ENCODE measurements at regions not wholly inside any gene's neighbourhood (a gene's known extent, or its start where the extent isn't known, plus 50 kb on each side); places are given as distances from the start of the nearest gene placed in this dataset.

GRCh38 chr18:42533616-42534015 is 578.6 kb downstream of the PIK3C3 start:
- intact Hi-C loops (cut with micrococcal nuclease) (no loop called here), dilution Hi-C loops (cut with MboI; ENCODE audit: extremely low pct_ligation_motif_present, low sequenced_read_pairs) (no loop called here)
- H3K27ac ChIP-seq (ENCODE audit: insufficient read depth, low read depth, low read length) = no peak overlapping the region
- no peaks in the 10 kb centered on the region for H3K79me2 ChIP-seq (ENCODE audit: control insufficient read depth, insufficient read depth, low read length)
- TF ChIP-seq POLR2AphosphoS5 (IDR thresholded peaks at IDR 0.05; ENCODE audit: insufficient read depth, low read depth, low read length) (no peak), MAX (IDR thresholded peaks at IDR 0.05; ENCODE audit: insufficient read depth, insufficient read length) (no peak), POLR2A (IDR thresholded peaks at IDR 0.05; ENCODE audit: low read depth, low read length) (no peak), MYC (IDR thresholded peaks at IDR 0.05; ENCODE audit: low read depth, low read length) (no peak), GATA2 (IDR thresholded peaks at IDR 0.05; ENCODE audit: insufficient read depth, insufficient read length, low read depth, low read length) (no peak), JUN (IDR thresholded peaks at IDR 0.05; ENCODE audit: borderline replicate concordance, insufficient read depth, insufficient read length, low read depth) (no peak), EZH2 (IDR thresholded peaks at IDR 0.05; ENCODE audit: borderline replicate concordance, low read depth, low read length, severe bottlenecking) (no peak), CTCF (IDR thresholded peaks at IDR 0.05; ENCODE audit: extremely low read depth in 1 of 2, insufficient read depth in 1 of 2, low read depth in 1 of 2, low read length in 2 of 2) (no peak), FOS (IDR thresholded peaks at IDR 0.05; ENCODE audit: borderline replicate concordance, insufficient read depth, low read length) (no peak)
- DNase-seq (ENCODE audit: low read depth, low spot score) (no peak), FAIRE-seq (no peak)
- H3K9me3 ChIP-seq (replicated peaks; ENCODE audit: control insufficient read depth, insufficient read depth, low read length) = no peaks in the 10 kb centered on the region
- H3K9me1 ChIP-seq (replicated peaks; ENCODE audit: control insufficient read depth, extremely low read depth, insufficient read depth, low read length) = no peaks in the 10 kb centered on the region
- no peak overlapping the region for H3K9ac ChIP-seq (replicated peaks; ENCODE audit: extremely low read depth, insufficient read depth, low read length)
- H3K4me3 ChIP-seq (replicated peaks in 1 of 3; ENCODE audit: insufficient read depth in 1 of 3, low read depth in 1 of 3, low read length in 3 of 3) = no peak overlapping the region
- no peaks in the 10 kb centered on the region for H3K36me3 ChIP-seq (ENCODE audit: control insufficient read depth in 2 of 2, extremely low read depth in 1 of 2, insufficient read depth in 2 of 2, low read length in 2 of 2)
- ChIA-PET CTCF (no interaction called here), POLR2A (no interaction called here)
- H3K4me1 ChIP-seq (ENCODE audit: control insufficient read depth, extremely low read depth, insufficient read depth, low read length) = no peaks in the 10 kb centered on the region
- BruUV-seq (replicated peaks) = no TSS peak
- no peaks in the 10 kb centered on the region for H4K20me1 ChIP-seq (replicated peaks; ENCODE audit: control insufficient read depth, extremely low read depth, insufficient read depth, low read length)
- H3K4me2 ChIP-seq (ENCODE audit: insufficient read depth, low read length) = no peak overlapping the region
- H2AFZ ChIP-seq (ENCODE audit: low read depth, low read length) = no peak overlapping the region
- no peaks in the 10 kb centered on the region for H3K27me3 ChIP-seq (ENCODE audit: control insufficient read depth in 2 of 2, insufficient read depth in 2 of 2, low read length in 2 of 2)

Data from endothelial cell of umbilical vein (primary cell).